ENCODE measurements at regions not wholly inside any gene's neighbourhood (a gene's known extent, or its start where the extent isn't known, plus 50 kb on each side); places are given as distances from the start of the nearest gene placed in this dataset.

GRCh38 chr6:170130201-170130621, 160.7 kb downstream of the DLL1 start:
- no peak overlapping the region for H3K4me3 Mint-ChIP-seq
- H3K4me1 Mint-ChIP-seq (ENCODE audit: unreplicated experiment), result peaks cover 14% of the 10 kb centered on the region
- DNase-seq (ENCODE audit: extremely low spot score, unreplicated experiment), result peak; percentile 65
- no peak for TF ChIP-seq CTCF (conservative IDR thresholded peaks at IDR 0.05)
- no peaks in the 10 kb centered on the region for H3K9me3 Mint-ChIP-seq
- peaks cover 4% of the 10 kb centered on the region for H3K27me3 Mint-ChIP-seq
- no peaks in the 10 kb centered on the region for H3K36me3 Mint-ChIP-seq
- H3K27ac Mint-ChIP-seq, result no peak overlapping the region

GRCh38 chr6:170129691-170130171, 161.1 kb downstream of the DLL1 start:
- no peak overlapping the region for H3K4me3 Mint-ChIP-seq
- no peaks in the 10 kb centered on the region for H3K36me3 Mint-ChIP-seq
- peaks cover 4% of the 10 kb centered on the region for H3K27me3 Mint-ChIP-seq
- H3K4me1 Mint-ChIP-seq (ENCODE audit: unreplicated experiment), result peaks cover 17% of the 10 kb centered on the region
- peak; percentile 70 for DNase-seq (ENCODE audit: extremely low spot score, unreplicated experiment)
- peak overlapping the region; percentile 86 for H3K27ac Mint-ChIP-seq
- H3K9me3 Mint-ChIP-seq, result no peaks in the 10 kb centered on the region
- TF ChIP-seq CTCF (conservative IDR thresholded peaks at IDR 0.05), result no peak

- Mint-ChIP-seq H3K27me3 (peaks cover 4% of the 10 kb centered on the region), H3K4me3 (no peak overlapping the region), H3K4me1 (ENCODE audit: unreplicated experiment) (peaks cover 20% of the 10 kb centered on the region), H3K36me3 (no peaks in the 10 kb centered on the region), H3K27ac (peak overlapping the region; percentile 86), H3K9me3 (no peaks in the 10 kb centered on the region)
- DNase-seq (ENCODE audit: extremely low spot score, unreplicated experiment), result peak; percentile 64
- TF ChIP-seq CTCF (conservative IDR thresholded peaks at IDR 0.05), result no peak
These were observed 161.8 kb downstream of the DLL1 start for GRCh38 chr6:170128811-170129681.

- TF ChIP-seq CTCF (conservative IDR thresholded peaks at IDR 0.05), result no peak
- no peak overlapping the region for H3K27ac Mint-ChIP-seq
- H3K4me3 Mint-ChIP-seq, result no peak overlapping the region
- peak; percentile 48 for DNase-seq (ENCODE audit: extremely low spot score, unreplicated experiment)
- peaks cover 17% of the 10 kb centered on the region for H3K4me1 Mint-ChIP-seq (ENCODE audit: unreplicated experiment)
- H3K9me3 Mint-ChIP-seq, result no peaks in the 10 kb centered on the region
- H3K36me3 Mint-ChIP-seq, result no peaks in the 10 kb centered on the region
- H3K27me3 Mint-ChIP-seq, result peaks cover 4% of the 10 kb centered on the region
These were observed 162.5 kb downstream of the DLL1 start for GRCh38 chr6:170128346-170128745.

GRCh38 chr6:170127151-170127550, 163.7 kb downstream of the DLL1 start:
- no peaks in the 10 kb centered on the region for H3K36me3 Mint-ChIP-seq
- no peak overlapping the region for H3K4me3 Mint-ChIP-seq
- no peaks in the 10 kb centered on the region for H3K9me3 Mint-ChIP-seq
- no peak overlapping the region for H3K27ac Mint-ChIP-seq
- H3K27me3 Mint-ChIP-seq, result peaks cover 4% of the 10 kb centered on the region
- peak; percentile 29 for DNase-seq (ENCODE audit: extremely low spot score, unreplicated experiment)
- peaks cover 17% of the 10 kb centered on the region for H3K4me1 Mint-ChIP-seq (ENCODE audit: unreplicated experiment)
- no peak for TF ChIP-seq CTCF (conservative IDR thresholded peaks at IDR 0.05)

All from type B pancreatic cell (in vitro differentiated cells).